WI38 (cell line): ENCODE measurements at regions not wholly inside any gene's neighbourhood (a gene's known extent, or its start where the extent isn't known, plus 50 kb on each side); places are given as distances from the start of the nearest gene placed in this dataset.

Experiments used
- H3K4me3 ChIP-seq: 2 replicates; pipeline ENCODE4 v1.5.1; 2011; ENCODE audit warnings: low read depth, mild to moderate bottlenecking, control low read depth, low read length
- CTCF ChIP-seq: IDR thresholded peaks from 2 replicates; pipeline ENCODE4 v1.5.1; 2012; ENCODE audit warnings: low read depth, mild to moderate bottlenecking, control low read depth, low read length

DNA sequence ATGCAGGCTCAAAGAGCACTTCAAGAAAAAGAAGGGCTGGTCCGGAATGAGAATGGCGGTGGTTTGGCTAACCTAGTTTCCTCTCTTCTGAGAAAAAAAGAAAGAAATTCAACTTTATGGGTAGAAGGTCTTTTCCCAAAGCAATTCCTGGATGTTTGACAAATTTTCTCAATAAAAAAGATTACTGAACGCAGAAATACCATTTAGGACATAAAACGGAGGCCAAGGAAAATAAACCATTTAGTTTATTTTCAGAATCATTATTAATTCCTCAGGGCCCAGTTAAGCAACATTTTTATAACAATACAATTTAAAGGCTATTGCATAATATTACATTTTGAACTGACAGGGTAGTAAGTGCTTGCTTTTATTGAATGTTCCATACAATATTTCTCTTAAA, 284.6 kb upstream of the ANKRD30A start:
- H3K4me3 ChIP-seq: no peak overlapping the region
- TF ChIP-seq CTCF: no peak

DNA sequence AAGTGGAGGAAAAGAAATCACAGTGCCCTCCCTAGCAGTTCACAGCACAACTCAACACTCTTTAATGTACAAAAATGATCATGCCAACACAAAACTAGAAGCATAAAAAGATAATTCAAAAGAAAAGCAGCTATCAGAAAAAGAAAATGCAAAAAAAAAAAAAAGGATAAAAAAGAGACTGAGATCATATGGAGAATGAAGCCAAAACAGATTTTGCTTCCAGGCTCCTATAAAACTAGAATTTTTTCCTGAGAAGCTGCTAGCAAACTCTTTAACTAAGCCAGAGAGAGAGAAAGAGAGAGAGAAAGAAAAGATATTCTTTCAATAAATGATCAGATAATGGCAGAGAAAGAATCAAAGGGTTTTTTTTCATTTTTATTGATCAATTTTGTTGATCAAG, 288.0 kb upstream of the ANKRD30A start:
- TF ChIP-seq CTCF: no peak
- no peak overlapping the region for H3K4me3 ChIP-seq

DNA sequence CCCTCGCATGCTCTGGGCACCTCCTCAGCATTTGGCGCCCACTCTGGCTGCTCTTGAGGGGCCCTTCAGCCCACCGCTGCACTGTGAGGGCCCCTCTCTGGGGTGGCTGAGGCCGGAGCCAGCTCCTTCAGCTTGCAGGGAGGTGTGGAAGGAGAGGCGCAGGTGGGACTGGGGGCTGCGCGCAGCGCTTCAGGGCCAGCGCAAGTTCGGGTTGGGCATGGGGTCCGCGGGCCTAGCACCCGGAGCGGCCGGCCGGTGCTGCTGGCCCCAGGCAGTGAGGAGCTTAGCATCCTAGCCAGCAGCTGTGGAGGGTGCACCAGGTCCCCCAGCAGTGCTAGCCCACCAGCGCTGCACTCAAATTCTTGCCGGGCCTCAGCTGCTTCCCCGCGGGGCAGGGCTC, 305.6 kb upstream of the ANKRD30A start:
- H3K4me3 ChIP-seq: no peak overlapping the region
- no peak for TF ChIP-seq CTCF

GRCh38 chr10:36817898-36818297, 307.5 kb upstream of the ANKRD30A start:
- no peak for TF ChIP-seq CTCF
- no peak overlapping the region for H3K4me3 ChIP-seq

DNA sequence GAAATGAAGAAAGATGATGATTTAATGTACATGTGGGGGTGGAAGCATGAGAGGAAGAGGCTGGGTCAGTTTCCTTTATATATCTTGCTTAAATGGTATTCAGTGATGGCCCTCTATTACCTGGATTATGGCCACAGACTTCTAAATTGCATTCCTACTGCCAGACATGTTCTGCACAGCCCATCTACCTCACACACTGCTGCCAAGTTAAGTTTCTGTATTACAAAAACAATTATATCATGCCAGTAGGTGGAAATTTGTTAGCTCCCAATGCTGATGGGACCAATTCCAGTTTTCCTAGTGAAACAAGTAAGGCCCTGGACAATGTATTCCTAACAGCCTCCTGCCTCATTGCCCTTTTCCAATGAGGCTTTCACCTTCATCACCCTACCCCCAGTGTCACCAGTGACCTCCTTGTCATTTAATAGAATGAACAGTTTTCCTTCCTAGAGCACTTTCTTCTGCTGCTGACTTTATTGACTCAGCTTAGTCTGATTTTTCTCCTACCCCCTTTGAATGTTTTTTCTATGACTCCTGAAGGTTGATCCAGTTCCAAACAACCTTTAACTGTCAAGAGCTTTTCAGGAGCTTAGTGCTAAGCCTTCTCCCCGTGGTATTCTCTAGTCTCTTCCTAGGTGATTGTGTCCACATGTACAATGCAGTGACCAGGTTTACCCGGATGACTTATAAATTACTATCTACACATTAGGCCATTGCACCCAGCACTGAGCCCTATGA, 316.6 kb upstream of the ANKRD30A start:
- no peak for TF ChIP-seq CTCF
- no peak overlapping the region for H3K4me3 ChIP-seq

DNA sequence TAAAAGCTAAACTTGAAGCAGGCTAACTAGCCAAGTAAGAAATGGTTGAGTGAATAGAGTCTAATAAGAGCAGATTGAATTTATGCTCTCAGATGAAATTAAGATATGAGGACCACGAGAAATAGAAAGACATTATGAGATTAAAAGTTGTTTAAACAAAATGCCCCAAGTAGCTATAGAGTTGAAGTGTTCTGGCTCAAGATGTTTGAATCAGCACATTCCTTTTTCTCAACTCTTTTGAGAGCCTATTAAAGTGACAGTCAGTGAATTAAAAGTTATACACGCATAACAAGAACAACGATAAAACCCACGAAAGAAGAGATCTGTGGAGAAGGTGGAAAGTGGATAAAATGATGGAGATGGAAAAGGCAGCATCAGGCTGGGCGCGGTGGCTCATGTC, 322.2 kb upstream of the ANKRD30A start:
- H3K4me3 ChIP-seq: no peak overlapping the region
- TF ChIP-seq CTCF: no peak

- no peak for TF ChIP-seq CTCF
- H3K4me3 ChIP-seq: no peak overlapping the region
Measured at GRCh38 chr10:36802490-36803153, 322.8 kb upstream of the ANKRD30A start.
